Activated CD4-positive, alpha-beta T cell treated with anti-CD3 and anti-CD28 coated beads, Interleukin-2, amount 50 U/mL, for 24 hours (primary cell): ENCODE measurements at regions not wholly inside any gene's neighbourhood (a gene's known extent, or its start where the extent isn't known, plus 50 kb on each side); places are given as distances from the start of the nearest gene placed in this dataset.

Experiments
- DNase-seq, 2 donors: peaks; one replicate each; pipeline ENCODE4 v3.0.0-alpha.2; 2020; ENCODE audit warnings: low read depth in 1 of 2, low spot score in 1 of 2

- DNase-seq = no peak
These were observed 63.9 kb upstream of the TANK start for GRCh38 chr2:161096336-161096735.

GRCh38 chr2:161097157-161097556 is 63.1 kb upstream of the TANK start:
- DNase-seq = no peak

GRCh38 chr2:161100211-161100895 is 59.9 kb upstream of the TANK start:
- no peak for DNase-seq

DNA sequence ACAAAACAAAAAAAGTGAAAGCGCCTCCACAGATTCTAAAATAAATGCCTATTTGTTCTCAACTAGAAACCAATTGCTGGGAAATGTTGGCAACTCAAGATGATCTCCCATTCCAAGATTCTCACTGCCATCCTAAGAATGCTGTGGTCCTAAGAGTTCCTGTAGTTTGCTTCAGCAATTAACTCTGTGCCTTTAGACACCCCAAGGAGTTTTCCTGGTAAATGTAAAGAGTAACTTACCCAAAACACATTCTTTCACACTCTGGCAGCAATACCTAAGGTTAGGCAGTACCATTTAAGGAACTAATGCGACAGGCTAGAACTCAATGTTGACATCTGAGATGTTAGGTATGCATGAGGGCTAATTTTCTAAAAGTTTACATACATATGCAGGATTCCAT is 58.8 kb upstream of the TANK start:
- DNase-seq = no peak

DNA sequence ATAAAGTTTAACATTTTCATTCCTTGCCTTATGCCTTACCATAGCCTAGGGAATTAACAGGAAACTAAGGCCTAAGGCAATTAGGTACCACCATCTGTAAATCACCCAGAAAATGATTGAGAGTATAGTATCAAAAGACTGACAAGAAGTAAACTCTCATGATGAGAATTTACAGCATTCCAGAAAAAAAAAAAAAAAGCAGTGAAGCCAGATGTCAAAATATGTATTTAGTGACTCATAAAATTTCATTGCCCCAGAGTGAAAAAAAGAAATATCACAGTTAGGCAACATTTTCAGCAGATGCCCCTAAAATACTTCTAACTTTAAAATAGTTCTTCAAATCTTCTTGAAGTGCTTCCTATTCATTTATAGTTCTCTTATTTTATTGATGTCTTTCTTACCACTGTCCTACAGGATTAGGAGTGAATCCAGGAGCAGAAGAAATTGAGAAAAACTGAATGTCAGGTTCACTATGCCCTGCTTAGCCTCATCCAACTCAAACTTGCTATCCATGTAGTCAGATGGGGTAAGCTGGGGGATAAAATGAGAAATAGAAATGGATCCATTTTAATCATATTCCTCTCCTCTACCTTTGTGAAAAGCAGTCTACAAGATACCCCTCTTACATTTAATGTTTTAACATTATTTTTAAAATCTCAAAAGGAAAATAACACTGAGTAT is 57.3 kb upstream of the TANK start:
- DNase-seq = no peak

GRCh38 chr2:161103451-161103831 is 56.8 kb upstream of the TANK start:
- no peak for DNase-seq

DNA sequence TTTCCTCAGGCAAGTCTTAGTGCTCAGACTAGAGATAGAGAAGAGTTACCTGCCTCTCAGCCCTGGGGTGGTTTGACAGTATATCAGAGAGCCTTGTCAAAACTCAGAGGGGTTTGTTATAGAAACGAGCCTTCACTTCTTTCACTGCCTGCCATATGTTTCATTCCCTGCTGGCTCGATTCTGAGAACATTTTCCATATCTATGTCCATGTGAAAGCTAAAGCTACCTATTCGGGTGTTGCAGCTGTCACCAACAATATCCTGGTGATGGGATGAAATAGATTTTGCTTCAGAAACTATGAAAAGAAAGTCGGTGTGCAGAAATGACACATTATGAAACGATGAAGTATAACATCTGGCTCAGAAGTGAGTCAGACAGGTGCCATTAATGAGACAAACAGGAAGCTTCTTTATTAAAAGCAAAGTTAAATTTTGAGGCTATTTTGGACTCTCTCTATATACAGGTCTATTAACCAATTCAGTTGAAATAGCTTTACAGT is 56.1 kb upstream of the TANK start:
- DNase-seq = no peak

DNA sequence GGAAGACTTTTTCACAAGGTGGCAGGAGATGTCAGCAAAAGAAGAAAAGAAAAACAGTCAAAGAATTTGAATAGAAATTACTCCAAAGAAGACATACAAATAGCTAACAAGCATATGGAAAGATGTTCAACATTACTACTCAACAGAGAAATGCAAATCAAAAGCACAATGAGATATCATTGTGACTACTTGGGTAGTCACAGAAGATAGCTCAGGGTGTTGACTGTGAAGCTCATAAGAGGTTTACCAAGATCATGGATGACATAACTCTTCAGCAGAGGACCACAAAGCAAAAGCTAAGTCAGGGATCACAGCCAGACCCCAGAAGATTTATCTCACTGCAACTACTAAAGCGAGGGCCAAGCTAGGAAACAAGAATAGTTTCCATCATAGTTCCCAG is 53.0 kb upstream of the TANK start:
- DNase-seq = no peak
